ENCODE measurements at regions not wholly inside any gene's neighbourhood (a gene's known extent, or its start where the extent isn't known, plus 50 kb on each side); places are given as distances from the start of the nearest gene placed in this dataset.
A peak's percentile ranks its signal among the peaks of the same experiment; 100 is the strongest.

DNA sequence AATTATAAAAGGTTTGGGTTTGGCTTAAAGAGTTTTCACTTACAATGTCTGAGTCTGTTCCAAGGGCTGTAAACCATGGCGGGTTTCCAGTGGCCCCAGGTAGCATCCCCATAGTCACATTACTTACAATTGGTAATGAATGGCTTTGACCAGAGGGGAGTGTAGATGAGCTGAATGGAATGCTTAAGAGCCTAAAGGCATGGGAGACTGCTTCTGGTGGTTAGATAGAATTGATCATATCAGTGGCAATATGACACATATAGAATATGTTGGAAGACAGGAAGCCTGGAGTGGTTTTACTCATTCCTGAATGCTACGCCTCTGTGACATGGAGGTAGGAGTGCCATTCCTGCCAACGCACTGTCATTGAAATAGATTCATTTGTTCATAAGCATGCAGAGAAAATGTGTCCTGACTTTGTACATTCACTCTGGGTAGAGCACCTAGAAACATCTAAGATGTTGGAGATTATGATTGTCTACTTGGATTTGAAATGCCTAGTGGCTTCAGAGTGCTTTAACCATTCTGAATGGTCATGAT, 183.3 kb downstream of the BLID start:
- no peak overlapping the region for H3K4me3 ChIP-seq (ENCODE audit: control insufficient read depth, low read depth, low read length)
- TF ChIP-seq, protein P1, sequence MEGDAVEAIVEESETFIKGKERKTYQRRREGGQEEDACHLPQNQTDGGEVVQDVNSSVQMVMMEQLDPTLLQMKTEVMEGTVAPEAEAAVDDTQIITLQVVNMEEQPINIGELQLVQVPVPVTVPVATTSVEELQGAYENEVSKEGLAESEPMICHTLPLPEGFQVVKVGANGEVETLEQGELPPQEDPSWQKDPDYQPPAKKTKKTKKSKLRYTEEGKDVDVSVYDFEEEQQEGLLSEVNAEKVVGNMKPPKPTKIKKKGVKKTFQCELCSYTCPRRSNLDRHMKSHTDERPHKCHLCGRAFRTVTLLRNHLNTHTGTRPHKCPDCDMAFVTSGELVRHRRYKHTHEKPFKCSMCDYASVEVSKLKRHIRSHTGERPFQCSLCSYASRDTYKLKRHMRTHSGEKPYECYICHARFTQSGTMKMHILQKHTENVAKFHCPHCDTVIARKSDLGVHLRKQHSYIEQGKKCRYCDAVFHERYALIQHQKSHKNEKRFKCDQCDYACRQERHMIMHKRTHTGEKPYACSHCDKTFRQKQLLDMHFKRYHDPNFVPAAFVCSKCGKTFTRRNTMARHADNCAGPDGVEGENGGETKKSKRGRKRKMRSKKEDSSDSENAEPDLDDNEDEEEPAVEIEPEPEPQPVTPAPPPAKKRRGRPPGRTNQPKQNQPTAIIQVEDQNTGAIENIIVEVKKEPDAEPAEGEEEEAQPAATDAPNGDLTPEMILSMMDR (conservative IDR thresholded peaks at IDR 0.05; ENCODE audit: control insufficient read depth, insufficient read depth, low read depth, low read length): no peak
- DNase-seq (ENCODE audit: low read depth): no peak

DNA sequence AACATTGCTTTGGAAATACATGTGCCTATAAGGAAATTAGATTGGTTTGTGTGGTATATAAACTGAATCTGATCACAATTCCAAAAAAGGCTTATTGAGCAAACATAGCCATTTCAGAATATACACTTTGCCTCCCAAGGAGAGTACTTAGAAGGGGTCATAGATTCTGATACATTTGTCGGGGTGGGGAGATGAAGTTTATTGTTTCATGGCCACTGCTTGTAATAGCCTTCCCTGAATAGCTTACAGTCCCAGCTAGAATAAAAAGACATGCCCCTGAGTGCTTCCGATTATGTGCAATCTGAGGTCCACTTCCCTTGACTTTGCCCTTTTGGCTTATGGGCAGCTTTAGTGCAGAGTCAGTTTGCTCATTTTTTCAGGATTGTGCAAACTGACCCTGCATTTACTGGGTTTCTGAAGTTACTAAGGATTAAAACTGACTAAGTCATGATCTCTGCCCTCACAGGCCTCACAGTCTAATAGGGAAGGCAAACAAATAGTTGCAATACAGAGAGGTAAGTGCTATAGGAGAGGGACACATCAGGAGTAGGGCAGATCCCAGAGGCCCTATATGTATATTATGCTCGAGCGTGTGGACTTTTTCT, 184.2 kb downstream of the BLID start:
- H3K4me3 ChIP-seq (ENCODE audit: control insufficient read depth, low read depth, low read length): no peak overlapping the region
- DNase-seq (ENCODE audit: low read depth): peak; percentile 45
- TF ChIP-seq, protein P1 (conservative IDR thresholded peaks at IDR 0.05; ENCODE audit: control insufficient read depth, insufficient read depth, low read depth, low read length): no peak

DNA sequence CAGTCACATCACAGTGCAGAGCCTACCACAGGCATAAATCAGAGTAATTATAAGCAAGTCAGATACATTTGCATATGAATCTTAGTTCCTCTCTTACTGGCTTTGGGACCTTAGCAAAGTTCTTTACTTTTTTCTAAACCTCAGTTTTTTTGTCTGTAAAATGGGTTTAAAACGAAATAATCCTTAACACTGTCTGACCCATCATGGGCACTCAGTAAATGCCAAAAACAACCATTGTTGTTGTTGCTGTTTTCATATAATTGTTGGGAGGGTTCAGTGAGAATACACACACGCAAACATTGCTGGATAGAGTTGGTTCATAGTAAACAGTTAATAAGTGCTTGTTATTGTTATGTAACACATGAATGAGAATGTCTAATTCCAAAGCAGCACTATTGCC, 184.9 kb downstream of the BLID start:
- TF ChIP-seq, protein P1 (conservative IDR thresholded peaks at IDR 0.05; ENCODE audit: control insufficient read depth, insufficient read depth, low read depth, low read length): no peak
- no peak for DNase-seq (ENCODE audit: low read depth)
- no peak overlapping the region for H3K4me3 ChIP-seq (ENCODE audit: control insufficient read depth, low read depth, low read length)

DNA sequence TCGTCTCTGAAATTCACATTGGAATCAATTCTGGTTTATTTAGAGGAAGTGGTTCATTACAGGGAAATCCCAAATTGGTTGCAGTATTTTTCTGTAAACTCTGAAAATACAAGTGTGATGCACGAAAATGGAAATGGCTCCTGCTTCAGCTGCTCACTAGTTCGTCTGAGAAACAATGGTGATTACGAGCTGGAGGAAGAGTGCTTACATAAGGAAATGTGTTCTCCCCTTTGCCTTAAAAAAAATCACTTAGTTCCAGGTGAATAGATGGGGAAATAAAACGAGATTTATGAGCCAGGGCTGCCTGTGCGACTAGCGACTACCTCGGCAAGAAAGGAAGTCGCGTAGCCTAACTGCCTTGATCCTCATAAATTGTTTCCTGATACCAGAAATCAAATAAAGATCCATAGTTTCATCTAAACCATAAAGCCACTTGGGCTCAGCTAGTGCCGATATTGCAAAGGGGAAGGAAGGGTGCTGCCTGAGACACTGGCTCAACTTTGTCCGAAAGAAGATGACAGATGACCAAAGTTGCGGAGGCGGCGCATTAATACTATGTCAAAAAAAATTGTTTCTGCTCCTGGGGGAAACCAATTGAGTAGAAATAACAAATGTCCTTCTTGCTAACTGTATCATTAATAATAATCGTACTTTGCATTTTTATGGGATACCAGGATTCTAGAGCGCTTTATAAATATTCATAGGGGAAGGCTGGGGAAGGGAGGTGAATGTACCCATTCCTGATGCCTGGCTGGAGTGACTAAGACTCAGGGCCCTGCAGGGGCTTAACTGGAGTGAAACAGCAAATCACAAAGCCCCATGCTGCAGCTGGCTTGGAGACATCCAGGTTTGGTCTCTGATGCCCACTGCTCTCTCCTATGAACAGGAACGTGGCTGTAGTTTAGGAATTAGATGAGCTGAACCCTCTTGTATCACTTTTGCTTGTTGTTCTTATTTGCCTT, 185.7 kb downstream of the BLID start:
- TF ChIP-seq, protein P1 (conservative IDR thresholded peaks at IDR 0.05; ENCODE audit: control insufficient read depth, insufficient read depth, low read depth, low read length): no peak
- peak overlapping the region; percentile 46 for H3K4me3 ChIP-seq (ENCODE audit: control insufficient read depth, low read depth, low read length)
- DNase-seq (ENCODE audit: low read depth): peak; percentile 15

DNA sequence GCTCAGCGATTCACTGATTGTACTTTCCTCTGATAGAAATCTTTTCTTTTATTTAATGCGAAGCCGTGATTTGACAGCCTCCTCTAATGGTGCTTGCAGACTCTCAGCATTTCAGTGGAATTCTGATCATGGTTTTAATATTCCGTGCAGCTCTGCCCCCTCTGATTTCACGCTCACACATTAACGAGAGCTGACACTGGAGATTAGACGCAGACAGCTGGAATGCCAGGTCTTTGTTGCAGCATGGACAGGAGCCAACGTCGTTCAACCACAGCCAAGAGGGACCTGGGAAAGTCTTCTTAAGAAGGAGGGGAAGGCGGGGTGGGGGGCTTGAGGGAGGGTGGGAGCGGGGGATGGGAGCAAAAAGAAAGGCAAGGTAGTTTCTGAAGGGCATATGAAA, 186.4 kb downstream of the BLID start:
- DNase-seq (ENCODE audit: low read depth): peak; percentile 28
- peak overlapping the region; percentile 46 for H3K4me3 ChIP-seq (ENCODE audit: control insufficient read depth, low read depth, low read length)
- TF ChIP-seq, protein P1 (conservative IDR thresholded peaks at IDR 0.05; ENCODE audit: control insufficient read depth, insufficient read depth, low read depth, low read length): no peak

DNA sequence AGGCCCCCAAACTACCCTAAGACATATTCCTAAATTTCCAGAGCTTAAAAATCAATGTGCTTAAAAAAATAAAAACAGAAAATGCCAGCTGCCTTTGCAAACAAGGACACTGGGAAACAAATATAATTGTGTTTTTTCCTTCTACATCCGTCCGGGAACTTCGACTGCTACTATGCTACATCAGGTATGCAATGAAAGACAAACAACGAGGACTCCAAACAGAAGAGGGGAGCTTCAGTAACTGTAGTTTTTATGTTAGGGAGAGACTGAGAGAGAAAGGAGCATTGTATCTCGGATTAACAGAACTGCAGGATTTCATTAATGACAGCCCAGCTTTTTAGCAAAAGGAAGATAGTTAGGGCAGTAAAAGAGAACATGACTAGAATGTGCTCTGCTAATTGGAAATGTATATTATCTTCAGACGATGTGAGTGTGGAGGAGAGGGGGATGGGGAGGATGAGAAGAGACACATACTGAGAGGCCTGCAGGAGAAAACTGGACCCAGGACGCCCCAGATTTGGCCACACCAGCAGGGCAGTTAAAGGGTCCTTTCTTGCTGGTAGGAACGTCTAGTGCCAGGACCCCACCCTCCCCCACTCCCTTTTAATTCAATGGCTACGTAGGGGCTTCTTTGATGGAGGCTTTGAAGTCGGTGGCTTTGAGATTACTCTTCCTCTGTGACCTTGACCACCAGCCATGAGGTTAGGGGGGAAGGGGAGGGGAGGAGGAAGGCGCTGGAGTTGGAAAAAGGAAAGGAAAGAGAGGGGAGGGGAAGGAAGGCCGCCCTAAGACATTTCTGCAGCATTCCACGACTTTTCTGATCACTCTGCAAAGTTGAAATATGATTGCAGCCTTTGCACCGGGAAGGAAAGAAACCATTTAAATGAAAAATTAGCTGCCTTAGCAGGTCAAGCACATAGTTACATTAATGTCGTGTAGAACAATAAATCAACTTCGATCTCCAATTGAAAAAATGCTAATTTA, 187.1 kb downstream of the BLID start:
- no peak for DNase-seq (ENCODE audit: low read depth)
- peak overlapping the region; percentile 46 for H3K4me3 ChIP-seq (ENCODE audit: control insufficient read depth, low read depth, low read length)
- TF ChIP-seq, protein P1 (conservative IDR thresholded peaks at IDR 0.05; ENCODE audit: control insufficient read depth, insufficient read depth, low read depth, low read length): no peak

Measured in fibroblast of mammary gland (primary cell).